ENCODE measurements at regions not wholly inside any gene's neighbourhood (a gene's known extent, or its start where the extent isn't known, plus 50 kb on each side); places are given as distances from the start of the nearest gene placed in this dataset.

GRCh38 chr15:93231261-93231925 is 142.4 kb upstream of the RGMA start:
- no peak for DNase-seq (ENCODE audit: low read depth)
- no peak overlapping the region for H3K4me3 ChIP-seq (ENCODE audit: low read depth, low read length)
- no peak for TF ChIP-seq CTCF (IDR thresholded peaks at IDR 0.05; ENCODE audit: insufficient read depth, low read length)

GRCh38 chr15:93228546-93228945 is 139.5 kb upstream of the RGMA start:
- TF ChIP-seq CTCF (IDR thresholded peaks at IDR 0.05; ENCODE audit: insufficient read depth, low read length), result no peak
- no peak overlapping the region for H3K4me3 ChIP-seq (ENCODE audit: low read depth, low read length)

DNA sequence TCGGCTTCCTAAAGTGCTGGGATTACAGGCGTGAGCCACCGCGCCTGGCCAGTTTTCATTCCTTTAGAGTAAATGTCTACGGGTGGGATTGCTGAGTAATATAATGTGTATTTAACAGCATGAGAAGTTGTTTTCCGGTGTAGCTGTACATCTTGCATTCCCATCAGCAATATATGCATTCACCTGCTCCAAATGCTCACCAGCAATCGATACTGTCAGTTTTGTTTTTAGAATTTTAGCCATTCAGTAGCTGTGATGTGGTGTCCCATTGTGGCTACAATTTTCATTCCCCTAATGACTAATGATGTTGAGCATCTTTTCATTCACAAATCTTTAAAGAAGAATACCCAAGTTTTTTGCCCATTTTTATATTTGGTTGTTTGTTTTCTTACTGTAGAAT is 134.8 kb upstream of the RGMA start:
- no peak for DNase-seq (ENCODE audit: low read depth)
- TF ChIP-seq CTCF (IDR thresholded peaks at IDR 0.05; ENCODE audit: insufficient read depth, low read length), result no peak
- no peak overlapping the region for H3K4me3 ChIP-seq (ENCODE audit: low read depth, low read length)

More at GRCh38 chr15:93228546-93228945, 139.5 kb upstream of the RGMA start:
- DNase-seq (ENCODE audit: low read depth), result no peak

DNA sequence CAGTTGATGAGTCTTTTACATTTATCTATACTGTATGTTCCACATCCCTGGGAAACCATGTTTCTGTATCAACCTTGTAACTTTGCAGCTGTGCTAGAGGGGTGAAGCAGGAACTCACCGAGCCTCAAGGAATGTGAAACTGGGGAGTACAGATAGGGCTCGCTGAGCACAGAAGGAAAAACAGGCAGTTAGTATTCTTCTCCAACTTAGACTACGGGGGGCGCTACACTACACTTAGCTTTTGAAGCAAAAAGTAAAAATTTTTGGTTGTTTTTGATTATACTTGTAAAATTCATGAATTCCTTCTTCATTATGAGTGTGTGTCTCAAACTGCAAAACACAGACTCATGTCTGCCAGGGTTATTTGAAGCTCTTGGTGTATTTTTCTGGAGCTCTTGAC is 132.7 kb upstream of the RGMA start:
- no peak for TF ChIP-seq CTCF (IDR thresholded peaks at IDR 0.05; ENCODE audit: insufficient read depth, low read length)
- H3K4me3 ChIP-seq (ENCODE audit: low read depth, low read length), result no peak overlapping the region
- DNase-seq (ENCODE audit: low read depth), result no peak

DNA sequence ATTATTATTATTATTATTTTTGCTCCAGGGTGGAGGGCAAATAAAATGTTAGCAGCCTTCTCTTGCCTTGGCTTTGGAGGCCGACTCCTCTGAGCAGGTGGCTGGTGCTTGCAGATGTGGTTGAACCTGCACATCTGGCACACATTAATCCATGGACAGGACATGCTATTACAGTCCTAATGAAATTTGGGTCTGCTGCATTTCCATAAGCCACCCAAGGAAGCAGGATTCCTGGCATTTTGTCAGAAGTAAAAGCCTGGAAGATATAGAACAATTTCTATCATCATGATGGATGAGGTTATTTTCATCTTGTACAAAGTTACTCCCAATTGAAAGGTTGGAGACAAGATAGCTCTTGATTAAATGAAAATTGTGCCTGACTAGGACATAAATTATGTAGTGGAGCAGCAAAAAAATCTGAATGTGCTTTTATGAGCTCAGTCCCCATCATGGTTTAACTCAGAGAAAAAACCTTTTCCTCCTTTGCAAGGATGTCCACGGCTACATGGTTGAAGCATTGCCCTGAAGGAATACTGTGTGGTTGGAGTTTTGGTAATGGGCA is 130.9 kb upstream of the RGMA start:
- H3K4me3 ChIP-seq (ENCODE audit: low read depth, low read length), result no peak overlapping the region
- TF ChIP-seq CTCF (IDR thresholded peaks at IDR 0.05; ENCODE audit: insufficient read depth, low read length), result no peak
- DNase-seq (ENCODE audit: low read depth), result no peak

- DNase-seq (ENCODE audit: low read depth), result no peak
- no peak for TF ChIP-seq CTCF (IDR thresholded peaks at IDR 0.05; ENCODE audit: insufficient read depth, low read length)
These were observed 128.3 kb upstream of the RGMA start for GRCh38 chr15:93217343-93217742.

DNA sequence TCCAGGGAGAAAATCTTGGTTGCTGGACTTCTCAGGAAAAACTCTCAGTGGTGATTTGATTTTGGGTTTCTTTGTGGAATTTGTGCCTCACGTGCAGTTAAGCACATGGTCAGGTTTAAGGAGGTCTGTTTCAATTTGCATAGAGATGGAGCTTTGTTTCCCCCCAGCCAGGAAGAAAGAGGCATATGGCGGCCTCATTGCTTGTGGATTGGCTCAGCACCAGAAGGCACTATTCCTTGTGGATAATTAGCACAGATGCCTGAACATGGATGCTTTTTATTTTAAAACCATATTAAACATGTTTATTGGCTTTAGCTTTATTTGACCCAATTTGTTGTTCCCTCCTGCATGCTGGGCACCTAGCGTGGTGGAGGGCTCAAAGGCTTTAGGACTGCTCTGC is 125.1 kb upstream of the RGMA start:
- no peak for TF ChIP-seq CTCF (IDR thresholded peaks at IDR 0.05; ENCODE audit: insufficient read depth, low read length)
- no peak overlapping the region for H3K4me3 ChIP-seq (ENCODE audit: low read depth, low read length)
- DNase-seq (ENCODE audit: low read depth), result no peak

More at GRCh38 chr15:93217343-93217742, 128.3 kb upstream of the RGMA start:
- H3K4me3 ChIP-seq (ENCODE audit: low read depth, low read length), result no peak overlapping the region
